OCI-LY3 (cell line): ENCODE measurements at regions not wholly inside any gene's neighbourhood (a gene's known extent, or its start where the extent isn't known, plus 50 kb on each side); places are given as distances from the start of the nearest gene placed in this dataset.

Experiments used
- H2AFZ ChIP-seq: fragments of 200-600, 300-600 bp; shearing (Covaris generic); 2 replicates; pipeline ENCODE4 v1.6.0; 2014; ENCODE audit warnings: antibody characterized with exemption, low read depth, low read length
- H3K27ac ChIP-seq: fragments of 200-600, 300-600 bp; sonication (generic); 2 replicates; pipeline ENCODE4 v1.5.1; 2014; ENCODE audit warnings: mild to moderate bottlenecking, low read length, moderate library complexity, mixed read lengths
- H3K27me3 ChIP-seq: fragments of 200-600, 300-600 bp; sonication (generic); 2 replicates; pipeline ENCODE4 v1.6.1; 2014; ENCODE audit warnings: low read depth, low read length, mixed read lengths
- H3K36me3 ChIP-seq: fragments of 200-600, 300-600 bp; sonication (generic); replicated peaks from 2 replicates; pipeline ENCODE3; 2014; ENCODE audit warnings: low read depth, low read length, mixed read lengths
- H3K4me1 ChIP-seq: fragments of 300-600, 200-600 bp; sonication (generic); 2 replicates; pipeline ENCODE4 v1.6.1; 2014; ENCODE audit warnings: low read length, mixed read lengths
- H3K4me2 ChIP-seq: fragments of 200-600, 300-600 bp; sonication (generic); 2 replicates; pipeline ENCODE4 v1.6.1; 2014; ENCODE audit warnings: low read length, mixed read lengths
- H3K4me3 ChIP-seq: fragments of 300-600, 200-600 bp; sonication (generic); 2 replicates; pipeline ENCODE4 v1.5.1; 2014; ENCODE audit warnings: antibody characterized with exemption, mild to moderate bottlenecking, low read length, moderate library complexity
- H3K79me2 ChIP-seq: fragments of 300-600, 200-600 bp; shearing (Covaris generic); 2 replicates; pipeline ENCODE4 v1.6.1; 2014; ENCODE audit warnings: mild to moderate bottlenecking, low read length, mixed read lengths
- H3K9ac ChIP-seq: fragments of 300-600, 200-600 bp; shearing (Covaris generic); 2 replicates; pipeline ENCODE4 v1.6.0; 2014; ENCODE audit warnings: mild to moderate bottlenecking, low read length, moderate library complexity
- H3K9me3 ChIP-seq: fragments of 200-600, 300-600 bp; shearing (Covaris generic); 2 replicates; pipeline ENCODE4 v1.6.1; 2014; ENCODE audit warnings: low read length, mixed read lengths; ENCODE audit not compliant: insufficient read depth
- H4K20me1 ChIP-seq: fragments of 200-600, 300-600 bp; sonication (generic); 2 replicates; pipeline ENCODE4 v1.6.1; 2016; ENCODE audit warnings: low read length, mixed read lengths; ENCODE audit not compliant: insufficient read depth
- EZH2phosphoT487 ChIP-seq: fragments of 200-600 bp; shearing (Covaris generic); IDR thresholded peaks from 2 replicates; pipeline ENCODE4 v1.6.1; 2018; ENCODE audit warnings: antibody characterized with exemption, mixed run types, low read depth
- TF ChIP-seq, protein P1 (sequence below): fragments of 200-600, 300-600 bp; sonication (generic); IDR thresholded peaks from 2 replicates; pipeline ENCODE4 v1.5.1; 2014; ENCODE audit warnings: antibody characterized with exemption, low read length, low read depth

DNA sequence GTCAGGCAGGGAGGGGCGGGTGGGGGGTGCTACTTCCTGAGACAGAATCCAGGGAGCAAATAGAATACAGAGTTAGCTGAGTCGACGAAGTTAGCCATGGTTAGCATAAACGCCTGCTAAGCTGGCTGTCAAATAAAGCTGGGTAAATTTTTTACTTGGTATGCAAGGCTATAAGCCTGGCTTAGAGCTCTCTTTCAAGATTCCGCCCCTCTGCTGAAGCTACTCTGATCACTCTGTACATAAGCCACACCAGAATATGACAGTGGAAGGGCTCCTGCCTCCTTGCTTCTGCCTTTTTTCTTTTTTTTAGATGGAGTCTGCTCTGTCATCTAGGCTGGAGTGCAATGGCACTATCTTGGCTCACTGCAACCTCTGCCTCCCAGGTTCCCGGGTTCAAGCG, 58.3 kb downstream of the CYRIA start:
- Histone ChIP-seq H3K27ac (no peak overlapping the region), H3K36me3 (no peaks in the 10 kb centered on the region), H3K4me1 (no peaks in the 10 kb centered on the region), H3K27me3 (no peaks in the 10 kb centered on the region), H3K4me2 (no peak overlapping the region), H4K20me1 (no peaks in the 10 kb centered on the region), H3K79me2 (no peaks in the 10 kb centered on the region), H3K4me3 (no peak overlapping the region), H3K9me3 (no peaks in the 10 kb centered on the region), H2AFZ (no peak overlapping the region), H3K9ac (no peak overlapping the region)
- TF ChIP-seq, protein P1, sequence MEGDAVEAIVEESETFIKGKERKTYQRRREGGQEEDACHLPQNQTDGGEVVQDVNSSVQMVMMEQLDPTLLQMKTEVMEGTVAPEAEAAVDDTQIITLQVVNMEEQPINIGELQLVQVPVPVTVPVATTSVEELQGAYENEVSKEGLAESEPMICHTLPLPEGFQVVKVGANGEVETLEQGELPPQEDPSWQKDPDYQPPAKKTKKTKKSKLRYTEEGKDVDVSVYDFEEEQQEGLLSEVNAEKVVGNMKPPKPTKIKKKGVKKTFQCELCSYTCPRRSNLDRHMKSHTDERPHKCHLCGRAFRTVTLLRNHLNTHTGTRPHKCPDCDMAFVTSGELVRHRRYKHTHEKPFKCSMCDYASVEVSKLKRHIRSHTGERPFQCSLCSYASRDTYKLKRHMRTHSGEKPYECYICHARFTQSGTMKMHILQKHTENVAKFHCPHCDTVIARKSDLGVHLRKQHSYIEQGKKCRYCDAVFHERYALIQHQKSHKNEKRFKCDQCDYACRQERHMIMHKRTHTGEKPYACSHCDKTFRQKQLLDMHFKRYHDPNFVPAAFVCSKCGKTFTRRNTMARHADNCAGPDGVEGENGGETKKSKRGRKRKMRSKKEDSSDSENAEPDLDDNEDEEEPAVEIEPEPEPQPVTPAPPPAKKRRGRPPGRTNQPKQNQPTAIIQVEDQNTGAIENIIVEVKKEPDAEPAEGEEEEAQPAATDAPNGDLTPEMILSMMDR: no peak
- TF ChIP-seq EZH2phosphoT487: no peak

- TF ChIP-seq, protein P1: no peak
- no peak for TF ChIP-seq EZH2phosphoT487
- no peak overlapping the region for H2AFZ ChIP-seq
- no peak overlapping the region for H3K4me3 ChIP-seq
- no peaks in the 10 kb centered on the region for H3K79me2 ChIP-seq
- H3K27me3 ChIP-seq: no peaks in the 10 kb centered on the region
- H3K36me3 ChIP-seq: no peaks in the 10 kb centered on the region
- no peaks in the 10 kb centered on the region for H4K20me1 ChIP-seq
- no peak overlapping the region for H3K4me2 ChIP-seq
- no peaks in the 10 kb centered on the region for H3K9me3 ChIP-seq
- no peaks in the 10 kb centered on the region for H3K4me1 ChIP-seq
- H3K27ac ChIP-seq: no peak overlapping the region
- no peak overlapping the region for H3K9ac ChIP-seq
Observed at GRCh38 chr2:16604236-16604635, 61.4 kb downstream of the CYRIA start.

GRCh38 chr2:16591370-16591933, 74.2 kb downstream of the CYRIA start:
- Histone ChIP-seq H3K4me2 (no peak overlapping the region), H4K20me1 (no peaks in the 10 kb centered on the region), H3K27me3 (no peaks in the 10 kb centered on the region), H3K27ac (no peak overlapping the region), H3K4me3 (no peak overlapping the region), H3K4me1 (no peaks in the 10 kb centered on the region), H2AFZ (no peak overlapping the region), H3K36me3 (peaks cover 3% of the 10 kb centered on the region), H3K79me2 (no peaks in the 10 kb centered on the region), H3K9ac (no peak overlapping the region), H3K9me3 (no peaks in the 10 kb centered on the region)
- TF ChIP-seq, protein P1: no peak
- TF ChIP-seq EZH2phosphoT487: no peak

GRCh38 chr2:16589465-16589864, 76.2 kb downstream of the CYRIA start:
- Histone ChIP-seq H3K4me3 (no peak overlapping the region), H3K9ac (no peak overlapping the region), H3K27ac (no peak overlapping the region), H3K4me1 (0 out of 2 replicates have a peak, but pooled peaks cover 5% of the 10 kb centered on the region), H3K4me2 (no peak overlapping the region), H3K36me3 (peaks cover 3% of the 10 kb centered on the region), H3K9me3 (no peaks in the 10 kb centered on the region), H3K27me3 (no peaks in the 10 kb centered on the region), H3K79me2 (no peaks in the 10 kb centered on the region), H4K20me1 (no peaks in the 10 kb centered on the region), H2AFZ (no peak overlapping the region)
- TF ChIP-seq EZH2phosphoT487: no peak
- TF ChIP-seq, protein P1: no peak
